Progenitor cell of endocrine pancreas (in vitro differentiated cells): ENCODE measurements at regions not wholly inside any gene's neighbourhood (a gene's known extent, or its start where the extent isn't known, plus 50 kb on each side); places are given as distances from the start of the nearest gene placed in this dataset.

Source experiments
- DNase-seq: peaks from one replicate; pipeline ENCODE4 v3.0.0; 2021; ENCODE audit warnings: low spot score; ENCODE audit not compliant: unreplicated experiment
- H3K27ac Mint-ChIP-seq: 2 replicates; pipeline ENCODE4 v1.8.0; 2021; ENCODE audit warnings: mild to moderate bottlenecking, moderate library complexity, mixed read lengths
- H3K27me3 Mint-ChIP-seq: 2 replicates; pipeline ENCODE4 v1.8.0; 2021; ENCODE audit warnings: mixed read lengths
- H3K36me3 Mint-ChIP-seq: 2 replicates; pipeline ENCODE4 v1.8.0; 2022; ENCODE audit warnings: mixed read lengths; ENCODE audit not compliant: insufficient read depth
- H3K4me1 Mint-ChIP-seq: 2 replicates; pipeline ENCODE4 v1.8.0; 2021; ENCODE audit warnings: low read depth, mixed read lengths
- H3K4me3 Mint-ChIP-seq: 2 replicates; pipeline ENCODE4 v1.8.0; 2021; ENCODE audit warnings: low read depth, mild to moderate bottlenecking, moderate library complexity, mixed read lengths
- H3K9me3 Mint-ChIP-seq: 2 replicates; pipeline ENCODE4 v1.8.0; 2021; ENCODE audit warnings: low read depth, mixed read lengths
- TF ChIP-seq, protein P1 (sequence below): fragments of 200-600 bp; sonication (generic); IDR thresholded peaks from one replicate; pipeline ENCODE4 v1.5.0; 2021; ENCODE audit warnings: antibody characterized with exemption, mild to moderate bottlenecking; ENCODE audit not compliant: unreplicated experiment

DNA sequence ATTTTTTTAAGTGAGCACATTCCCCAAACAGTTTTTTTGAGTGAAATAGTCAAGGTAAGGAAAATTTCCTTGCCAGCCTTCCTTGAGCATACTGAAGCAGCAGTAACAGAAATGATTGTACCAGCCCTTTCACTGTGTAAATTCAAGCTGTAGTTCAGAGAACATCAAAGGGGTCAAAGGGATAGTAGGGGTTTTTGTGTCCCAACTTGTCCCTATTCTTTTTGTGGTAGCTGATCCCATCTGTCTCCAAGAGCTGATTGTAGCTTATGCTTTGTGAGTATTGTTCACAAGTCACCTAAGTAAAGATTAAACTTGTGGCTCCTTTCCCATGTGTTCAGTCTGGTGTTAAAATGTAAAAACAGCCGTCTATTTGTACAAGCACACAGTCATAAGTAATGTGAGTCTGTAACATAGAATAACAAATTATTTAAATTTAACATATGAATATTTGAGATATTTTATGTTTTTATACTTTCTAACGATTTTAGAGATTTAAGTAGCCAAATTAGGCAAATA, 185.0 kb downstream of the CENPW start:
- TF ChIP-seq, protein P1, sequence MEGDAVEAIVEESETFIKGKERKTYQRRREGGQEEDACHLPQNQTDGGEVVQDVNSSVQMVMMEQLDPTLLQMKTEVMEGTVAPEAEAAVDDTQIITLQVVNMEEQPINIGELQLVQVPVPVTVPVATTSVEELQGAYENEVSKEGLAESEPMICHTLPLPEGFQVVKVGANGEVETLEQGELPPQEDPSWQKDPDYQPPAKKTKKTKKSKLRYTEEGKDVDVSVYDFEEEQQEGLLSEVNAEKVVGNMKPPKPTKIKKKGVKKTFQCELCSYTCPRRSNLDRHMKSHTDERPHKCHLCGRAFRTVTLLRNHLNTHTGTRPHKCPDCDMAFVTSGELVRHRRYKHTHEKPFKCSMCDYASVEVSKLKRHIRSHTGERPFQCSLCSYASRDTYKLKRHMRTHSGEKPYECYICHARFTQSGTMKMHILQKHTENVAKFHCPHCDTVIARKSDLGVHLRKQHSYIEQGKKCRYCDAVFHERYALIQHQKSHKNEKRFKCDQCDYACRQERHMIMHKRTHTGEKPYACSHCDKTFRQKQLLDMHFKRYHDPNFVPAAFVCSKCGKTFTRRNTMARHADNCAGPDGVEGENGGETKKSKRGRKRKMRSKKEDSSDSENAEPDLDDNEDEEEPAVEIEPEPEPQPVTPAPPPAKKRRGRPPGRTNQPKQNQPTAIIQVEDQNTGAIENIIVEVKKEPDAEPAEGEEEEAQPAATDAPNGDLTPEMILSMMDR = no peak
- no peaks in the 10 kb centered on the region for H3K9me3 Mint-ChIP-seq
- DNase-seq = no peak
- H3K4me1 Mint-ChIP-seq = no peaks in the 10 kb centered on the region
- no peak overlapping the region for H3K27ac Mint-ChIP-seq
- H3K4me3 Mint-ChIP-seq = no peak overlapping the region
- no peaks in the 10 kb centered on the region for H3K27me3 Mint-ChIP-seq
- H3K36me3 Mint-ChIP-seq = no peaks in the 10 kb centered on the region

DNA sequence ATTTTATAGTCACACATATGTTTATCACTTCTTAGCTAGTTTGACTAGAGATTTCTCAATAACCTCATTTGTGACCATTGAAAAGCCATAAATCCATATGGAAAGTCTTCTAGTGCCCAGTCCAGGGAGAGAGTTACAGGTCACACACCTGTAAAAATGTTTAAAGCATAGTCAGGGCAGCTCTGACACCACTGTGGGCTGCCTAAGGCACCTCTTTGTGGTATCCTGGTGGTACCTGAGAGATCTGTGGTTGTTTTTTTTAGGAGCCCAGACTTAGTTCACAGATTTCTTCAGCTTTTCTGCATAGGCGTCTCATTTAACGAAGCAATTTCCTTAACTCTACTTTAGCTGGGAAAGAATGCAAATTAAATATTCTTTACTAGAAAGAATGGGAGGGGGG, 186.6 kb downstream of the CENPW start:
- Mint-ChIP-seq H3K9me3 (no peaks in the 10 kb centered on the region), H3K4me1 (no peaks in the 10 kb centered on the region), H3K27ac (peak overlapping the region; percentile 49), H3K27me3 (no peaks in the 10 kb centered on the region), H3K36me3 (no peaks in the 10 kb centered on the region), H3K4me3 (no peak overlapping the region)
- TF ChIP-seq, protein P1 = no peak
- no peak for DNase-seq

DNA sequence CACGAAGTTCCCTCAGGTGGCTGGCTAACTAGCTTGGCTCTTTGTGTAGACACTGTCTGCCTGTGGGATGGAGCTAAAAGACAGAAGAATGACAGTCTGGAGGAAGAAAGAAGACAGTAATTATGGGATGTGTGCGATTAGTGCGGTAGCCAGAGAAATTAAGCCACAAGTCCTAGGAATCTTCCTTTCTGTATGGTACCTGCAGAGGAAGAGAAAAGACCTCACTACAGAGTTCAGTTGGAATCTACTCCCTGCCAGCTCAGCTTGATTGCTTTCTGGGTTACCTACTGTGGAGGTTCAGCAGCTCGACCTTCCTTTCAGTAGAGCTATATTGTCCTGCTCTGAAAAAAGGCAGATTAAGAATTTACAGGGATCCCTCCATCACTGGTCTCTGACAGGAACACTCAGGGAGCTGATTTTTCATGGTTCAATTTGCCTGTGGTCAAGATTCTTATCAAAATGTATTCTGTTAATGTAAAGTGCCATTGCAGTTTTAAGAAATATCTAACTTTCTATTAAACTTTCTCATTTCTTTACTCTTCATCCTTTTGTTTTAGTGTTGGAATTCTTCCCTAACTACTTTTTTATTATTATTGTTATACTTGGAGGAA, 187.2 kb downstream of the CENPW start:
- no peak for DNase-seq
- Mint-ChIP-seq H3K27ac (peak overlapping the region; percentile 49), H3K27me3 (no peaks in the 10 kb centered on the region), H3K9me3 (no peaks in the 10 kb centered on the region), H3K36me3 (no peaks in the 10 kb centered on the region), H3K4me3 (no peak overlapping the region), H3K4me1 (no peaks in the 10 kb centered on the region)
- TF ChIP-seq, protein P1 = no peak

DNA sequence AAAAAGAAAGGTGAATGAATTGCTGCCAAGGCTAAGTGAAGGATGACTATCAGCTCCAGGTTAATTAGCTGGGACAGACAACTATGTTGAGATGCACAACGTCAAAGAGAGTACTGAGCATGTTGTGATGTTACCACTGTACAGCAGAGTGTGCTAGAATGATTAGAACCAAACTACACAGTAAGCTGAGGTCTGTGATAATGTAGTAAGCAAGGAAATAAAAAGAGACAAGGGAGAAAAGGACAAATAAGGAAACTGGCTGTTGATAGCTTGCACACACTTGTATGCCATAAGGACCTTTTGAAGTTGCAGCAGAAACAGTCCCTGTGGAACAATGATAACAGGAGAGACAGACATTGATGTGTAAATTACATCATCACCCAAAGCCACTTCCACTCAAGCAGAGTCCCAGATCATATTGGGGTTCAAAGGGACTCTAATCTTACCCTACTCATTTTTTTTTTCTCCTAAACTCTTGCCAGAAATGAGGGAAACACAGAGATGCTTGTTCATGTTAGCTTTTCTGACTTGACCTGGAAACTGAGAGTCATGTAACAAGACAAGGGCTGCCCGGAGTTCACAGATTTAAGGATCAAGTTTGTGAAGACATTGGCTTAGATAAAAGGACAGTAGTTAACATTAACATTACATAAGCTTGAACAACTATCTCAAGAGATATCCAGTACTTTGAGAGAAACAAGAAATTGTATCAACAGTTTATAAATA, 189.9 kb downstream of the CENPW start:
- Mint-ChIP-seq H3K36me3 (no peaks in the 10 kb centered on the region), H3K4me3 (no peak overlapping the region), H3K9me3 (no peaks in the 10 kb centered on the region), H3K4me1 (no peaks in the 10 kb centered on the region), H3K27ac (no peak overlapping the region), H3K27me3 (no peaks in the 10 kb centered on the region)
- DNase-seq = no peak
- TF ChIP-seq, protein P1 = no peak

DNA sequence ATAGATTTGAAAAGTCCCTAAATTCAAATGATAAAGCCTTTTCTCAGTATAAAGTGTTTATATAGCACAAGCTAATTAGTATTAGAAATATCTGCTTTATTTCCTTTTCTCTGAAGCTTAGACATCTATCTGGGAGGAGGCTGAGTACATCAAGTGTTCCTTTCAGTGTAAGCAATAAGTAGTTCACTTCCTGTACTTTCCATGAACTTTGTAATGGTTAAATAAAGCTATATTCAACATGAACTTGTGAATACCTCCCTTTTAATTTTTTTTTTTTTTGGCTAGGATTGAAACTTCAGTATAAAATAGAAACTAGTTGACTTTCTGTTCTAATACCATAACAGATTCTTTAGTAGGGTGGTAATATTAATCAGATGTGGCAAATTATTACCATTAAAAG, 190.9 kb downstream of the CENPW start:
- no peaks in the 10 kb centered on the region for H3K36me3 Mint-ChIP-seq
- TF ChIP-seq, protein P1 = no peak
- H3K4me3 Mint-ChIP-seq = no peak overlapping the region
- no peaks in the 10 kb centered on the region for H3K27me3 Mint-ChIP-seq
- no peak overlapping the region for H3K27ac Mint-ChIP-seq
- peaks cover 3% of the 10 kb centered on the region for H3K4me1 Mint-ChIP-seq
- DNase-seq = no peak
- H3K9me3 Mint-ChIP-seq = no peaks in the 10 kb centered on the region
